ENCODE measurements at regions not wholly inside any gene's neighbourhood (a gene's known extent, or its start where the extent isn't known, plus 50 kb on each side); places are given as distances from the start of the nearest gene placed in this dataset.

DNA sequence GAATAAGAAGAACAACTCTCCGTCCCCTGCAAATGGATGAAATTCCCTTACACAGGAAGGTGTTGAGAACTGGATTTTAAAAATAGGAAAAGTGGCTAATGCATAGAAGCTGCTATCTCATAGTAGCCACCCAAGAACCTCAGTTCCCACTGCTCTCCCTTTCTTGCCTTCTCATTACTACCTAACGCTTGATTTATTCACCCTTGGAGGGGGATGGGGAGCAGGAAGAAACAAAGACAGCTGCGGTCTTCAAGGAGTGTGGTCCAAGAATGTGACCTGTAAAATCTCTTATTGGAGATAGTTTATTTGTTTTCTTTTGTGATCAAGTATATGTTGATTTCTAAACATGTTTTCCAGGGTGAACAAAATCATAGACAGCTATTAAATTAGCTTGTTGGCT, 274.1 kb upstream of the CTNNB1 start:
- H3K27me3 Mint-ChIP-seq (ENCODE audit: unreplicated experiment) = no peaks in the 10 kb centered on the region
- CTCF ChIA-PET = no interaction called here

DNA sequence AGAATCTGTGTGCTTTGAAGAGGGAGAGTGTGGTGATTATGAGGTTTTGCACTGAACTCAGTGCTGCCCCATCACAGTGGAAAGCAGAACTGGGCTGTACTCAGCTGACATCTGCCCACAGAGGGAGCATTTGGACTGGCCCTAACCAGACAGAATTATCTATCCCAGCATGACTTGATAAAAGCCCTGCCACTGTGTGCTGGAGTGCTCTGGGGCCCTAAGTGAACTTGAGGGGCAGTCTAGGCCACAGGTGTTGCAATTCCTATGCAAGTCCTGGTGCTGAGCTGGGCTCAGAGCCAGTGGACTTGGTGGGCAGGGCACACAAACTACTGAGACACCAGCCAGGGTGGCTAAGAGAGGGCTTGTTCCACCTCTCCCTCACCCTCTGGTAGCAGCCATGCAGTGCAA, 269.2 kb upstream of the CTNNB1 start:
- intact Hi-C loops (cut with micrococcal nuclease; ENCODE audit: unreplicated experiment) = no loop called here
- TF ChIP-seq, protein P1, sequence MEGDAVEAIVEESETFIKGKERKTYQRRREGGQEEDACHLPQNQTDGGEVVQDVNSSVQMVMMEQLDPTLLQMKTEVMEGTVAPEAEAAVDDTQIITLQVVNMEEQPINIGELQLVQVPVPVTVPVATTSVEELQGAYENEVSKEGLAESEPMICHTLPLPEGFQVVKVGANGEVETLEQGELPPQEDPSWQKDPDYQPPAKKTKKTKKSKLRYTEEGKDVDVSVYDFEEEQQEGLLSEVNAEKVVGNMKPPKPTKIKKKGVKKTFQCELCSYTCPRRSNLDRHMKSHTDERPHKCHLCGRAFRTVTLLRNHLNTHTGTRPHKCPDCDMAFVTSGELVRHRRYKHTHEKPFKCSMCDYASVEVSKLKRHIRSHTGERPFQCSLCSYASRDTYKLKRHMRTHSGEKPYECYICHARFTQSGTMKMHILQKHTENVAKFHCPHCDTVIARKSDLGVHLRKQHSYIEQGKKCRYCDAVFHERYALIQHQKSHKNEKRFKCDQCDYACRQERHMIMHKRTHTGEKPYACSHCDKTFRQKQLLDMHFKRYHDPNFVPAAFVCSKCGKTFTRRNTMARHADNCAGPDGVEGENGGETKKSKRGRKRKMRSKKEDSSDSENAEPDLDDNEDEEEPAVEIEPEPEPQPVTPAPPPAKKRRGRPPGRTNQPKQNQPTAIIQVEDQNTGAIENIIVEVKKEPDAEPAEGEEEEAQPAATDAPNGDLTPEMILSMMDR (IDR thresholded peaks at IDR 0.05; ENCODE audit: unreplicated experiment) = no peak
- Mint-ChIP-seq H3K36me3 (ENCODE audit: insufficient read depth, unreplicated experiment) (no peaks in the 10 kb centered on the region), H3K27ac (ENCODE audit: unreplicated experiment) (no peak overlapping the region), H3K9me3 (ENCODE audit: low read depth, unreplicated experiment) (no peaks in the 10 kb centered on the region), H3K4me3 (ENCODE audit: low read depth, unreplicated experiment) (no peak overlapping the region), H3K27me3 (ENCODE audit: unreplicated experiment) (no peaks in the 10 kb centered on the region), H3K4me1 (ENCODE audit: low read depth, unreplicated experiment) (peaks cover 8% of the 10 kb centered on the region)
- CTCF ChIA-PET = interaction anchor here (1.4 kb wide), 1 partner anchor 10 kb away, joined by 3 read pairs; no protein-coding TSS in a partner anchor
- no TSS peak for BruUV-seq (replicated peaks)
- DNase-seq = no peak

More for the DNA sequence above, 274.1 kb upstream of the CTNNB1 start:
- Mint-ChIP-seq H3K9me3 (ENCODE audit: low read depth, unreplicated experiment) (no peaks in the 10 kb centered on the region), H3K36me3 (ENCODE audit: insufficient read depth, unreplicated experiment) (no peaks in the 10 kb centered on the region), H3K4me3 (ENCODE audit: low read depth, unreplicated experiment) (no peak overlapping the region), H3K27ac (ENCODE audit: unreplicated experiment) (no peak overlapping the region), H3K4me1 (ENCODE audit: low read depth, unreplicated experiment) (peaks cover 35% of the 10 kb centered on the region)
- intact Hi-C loops (cut with micrococcal nuclease; ENCODE audit: unreplicated experiment) = no loop called here
- no peak for DNase-seq
- TF ChIP-seq, protein P1 (IDR thresholded peaks at IDR 0.05; ENCODE audit: unreplicated experiment) = no peak
- BruUV-seq (replicated peaks) = no TSS peak

DNA sequence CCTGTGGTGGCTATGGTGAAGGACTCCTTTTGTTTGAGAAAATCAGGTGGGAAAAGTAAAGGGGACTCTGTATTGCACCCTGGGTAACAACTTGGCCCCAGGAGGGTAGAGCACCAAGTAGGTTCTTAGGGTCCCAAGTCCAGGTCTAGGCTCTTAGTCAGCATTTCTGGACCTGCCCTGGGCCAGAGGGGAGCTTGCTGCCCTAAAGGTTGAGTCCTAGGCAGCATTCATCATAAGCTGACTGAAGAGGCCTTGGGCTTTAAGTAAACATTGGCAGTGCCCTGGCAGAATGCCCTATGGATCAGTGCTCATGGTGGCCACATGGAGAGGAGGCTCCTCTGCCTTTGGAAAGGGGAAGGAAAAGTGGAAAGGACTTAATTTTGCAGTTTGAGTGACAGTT, 268.5 kb upstream of the CTNNB1 start:
- DNase-seq = no peak
- CTCF ChIA-PET = no interaction called here
- H3K27ac Mint-ChIP-seq (ENCODE audit: unreplicated experiment) = no peak overlapping the region
- TF ChIP-seq, protein P1 (IDR thresholded peaks at IDR 0.05; ENCODE audit: unreplicated experiment) = no peak
- no peaks in the 10 kb centered on the region for H3K36me3 Mint-ChIP-seq (ENCODE audit: insufficient read depth, unreplicated experiment)
- BruUV-seq (replicated peaks) = no TSS peak
- no peak overlapping the region for H3K4me3 Mint-ChIP-seq (ENCODE audit: low read depth, unreplicated experiment)
- no peaks in the 10 kb centered on the region for H3K9me3 Mint-ChIP-seq (ENCODE audit: low read depth, unreplicated experiment)
- H3K27me3 Mint-ChIP-seq (ENCODE audit: unreplicated experiment) = no peaks in the 10 kb centered on the region
- intact Hi-C loops (cut with micrococcal nuclease; ENCODE audit: unreplicated experiment) = no loop called here
- peaks cover 8% of the 10 kb centered on the region for H3K4me1 Mint-ChIP-seq (ENCODE audit: low read depth, unreplicated experiment)

DNA sequence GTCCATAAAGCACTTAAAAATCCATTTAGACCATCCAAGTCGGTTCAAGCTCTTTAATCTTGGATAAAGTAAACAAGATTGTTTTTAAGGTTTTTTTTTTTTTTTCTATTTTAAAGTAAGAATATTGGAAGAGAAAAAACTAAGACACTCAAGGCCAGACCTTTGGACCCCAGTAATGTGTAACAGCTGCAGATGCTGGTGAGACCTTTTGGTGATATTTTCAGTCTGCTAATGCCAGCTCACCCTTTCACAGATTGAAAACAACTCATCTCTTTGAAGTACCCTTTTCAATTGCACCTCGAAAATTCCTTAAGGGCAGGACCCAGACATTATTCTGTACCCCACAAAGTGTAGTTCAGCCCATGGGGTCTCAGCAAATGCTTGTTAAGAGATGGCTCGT, 260.7 kb upstream of the CTNNB1 start:
- CTCF ChIA-PET = no interaction called here
- intact Hi-C loops (cut with micrococcal nuclease; ENCODE audit: unreplicated experiment) = no loop called here

More for the DNA sequence above, 260.7 kb upstream of the CTNNB1 start:
- peaks cover 17% of the 10 kb centered on the region for H3K4me1 Mint-ChIP-seq (ENCODE audit: low read depth, unreplicated experiment)
- no peak overlapping the region for H3K4me3 Mint-ChIP-seq (ENCODE audit: low read depth, unreplicated experiment)
- TF ChIP-seq, protein P1 (IDR thresholded peaks at IDR 0.05; ENCODE audit: unreplicated experiment) = no peak
- H3K36me3 Mint-ChIP-seq (ENCODE audit: insufficient read depth, unreplicated experiment) = no peaks in the 10 kb centered on the region
- no peaks in the 10 kb centered on the region for H3K9me3 Mint-ChIP-seq (ENCODE audit: low read depth, unreplicated experiment)
- peak overlapping the region; percentile 59 for H3K27ac Mint-ChIP-seq (ENCODE audit: unreplicated experiment)
- no peak for DNase-seq
- no TSS peak for BruUV-seq (replicated peaks)
- no peaks in the 10 kb centered on the region for H3K27me3 Mint-ChIP-seq (ENCODE audit: unreplicated experiment)

Measured in Calu3 (cell line).